ENCODE measurements at regions not wholly inside any gene's neighbourhood (a gene's known extent, or its start where the extent isn't known, plus 50 kb on each side); places are given as distances from the start of the nearest gene placed in this dataset.

DNA sequence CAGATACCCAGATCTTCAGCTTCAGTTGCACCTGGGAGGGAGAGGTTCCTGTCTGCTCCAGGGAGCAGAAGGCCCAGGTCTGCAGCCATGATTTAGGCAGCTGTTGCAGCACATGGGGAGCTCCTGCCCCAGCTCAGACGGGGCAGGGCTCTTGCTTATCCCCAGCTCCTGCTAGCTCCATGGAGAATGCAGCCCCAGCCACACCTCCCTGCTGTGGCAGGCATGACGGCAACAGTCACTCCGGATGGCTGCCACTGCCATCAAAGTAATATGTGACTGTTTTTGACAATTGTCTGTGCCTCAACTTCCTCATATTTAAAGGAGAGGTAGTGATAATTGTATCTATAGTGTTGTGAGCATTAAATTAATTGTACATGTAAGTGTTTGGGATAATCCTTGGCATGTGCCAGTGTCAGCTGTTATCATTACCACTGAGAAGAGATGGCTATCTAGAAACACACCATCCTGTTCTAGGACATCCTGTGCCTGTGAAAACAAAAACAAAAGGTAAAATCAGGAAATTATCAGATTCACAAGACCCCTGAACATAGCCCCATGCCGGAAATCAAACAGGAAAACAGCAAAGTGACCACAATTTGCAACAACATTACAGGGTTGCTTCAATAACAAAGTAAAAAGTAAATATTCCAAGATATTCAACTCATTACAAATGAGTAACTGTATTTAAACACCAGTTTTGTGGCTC, 1048.8 kb upstream of the ACO1 start:
- DNase-seq (ENCODE audit: low spot score): no peak
- Mint-ChIP-seq H3K4me3 (no peak overlapping the region), H3K36me3 (no peaks in the 10 kb centered on the region), H3K27ac (no peak overlapping the region), H3K4me1 (ENCODE audit: low read depth in 2 of 2) (peaks cover 3 to 4% of the 10 kb centered on the region in 2 donors), H3K9me3 (no peaks in the 10 kb centered on the region), H3K27me3 (no peaks in the 10 kb centered on the region)
- ATAC-seq: no peak

DNA sequence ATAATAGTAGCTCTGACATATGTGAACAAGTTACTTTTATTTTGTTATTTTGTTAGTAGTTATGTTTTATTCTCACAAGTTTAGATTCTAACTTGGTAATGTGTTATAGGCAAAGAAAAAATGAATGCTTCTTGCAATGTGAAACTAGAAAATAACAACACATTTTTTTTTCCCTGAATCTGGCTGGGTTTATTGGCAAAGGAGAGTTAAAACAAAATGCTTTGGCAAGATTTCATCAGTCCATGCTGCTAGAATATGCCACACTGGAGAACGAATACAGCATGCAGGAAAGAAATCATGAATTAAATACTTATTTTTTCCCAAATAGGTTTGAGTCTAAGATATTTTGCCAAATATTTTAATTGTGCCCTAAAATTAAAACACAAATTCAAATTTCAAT, 1048.1 kb upstream of the ACO1 start:
- H3K27ac Mint-ChIP-seq: no peak overlapping the region
- H3K27me3 Mint-ChIP-seq: no peaks in the 10 kb centered on the region
- no peaks in the 10 kb centered on the region for H3K36me3 Mint-ChIP-seq
- H3K4me1 Mint-ChIP-seq (ENCODE audit: low read depth in 2 of 2): peaks cover 3 to 4% of the 10 kb centered on the region in 2 donors
- no peak for ATAC-seq
- H3K9me3 Mint-ChIP-seq: no peaks in the 10 kb centered on the region
- no peak overlapping the region for H3K4me3 Mint-ChIP-seq
- no peak for DNase-seq (ENCODE audit: low spot score)

DNA sequence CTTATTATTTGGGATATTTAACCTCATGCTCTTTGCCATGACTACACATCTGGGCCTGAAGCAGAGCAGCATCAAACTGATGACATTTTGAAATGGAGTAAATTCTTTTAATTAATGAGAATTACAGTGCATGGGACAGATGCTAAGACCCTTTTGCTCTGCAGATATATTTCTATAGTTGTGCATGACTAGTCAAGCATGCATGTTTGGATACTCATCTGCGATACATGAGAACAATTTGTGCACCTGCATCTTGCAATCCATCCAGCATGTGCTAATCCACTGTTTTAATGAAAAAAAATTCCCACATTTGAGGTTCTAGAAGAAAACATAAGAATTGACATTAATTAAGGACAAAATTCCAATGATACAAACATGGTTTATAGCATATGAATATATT, 1047.6 kb upstream of the ACO1 start:
- Mint-ChIP-seq H3K27me3 (no peaks in the 10 kb centered on the region), H3K4me3 (no peak overlapping the region), H3K4me1 (ENCODE audit: low read depth in 2 of 2) (peaks cover 3 to 4% of the 10 kb centered on the region in 2 donors), H3K9me3 (no peaks in the 10 kb centered on the region), H3K27ac (no peak overlapping the region), H3K36me3 (no peaks in the 10 kb centered on the region)
- ATAC-seq: no peak
- DNase-seq (ENCODE audit: low spot score): no peak

DNA sequence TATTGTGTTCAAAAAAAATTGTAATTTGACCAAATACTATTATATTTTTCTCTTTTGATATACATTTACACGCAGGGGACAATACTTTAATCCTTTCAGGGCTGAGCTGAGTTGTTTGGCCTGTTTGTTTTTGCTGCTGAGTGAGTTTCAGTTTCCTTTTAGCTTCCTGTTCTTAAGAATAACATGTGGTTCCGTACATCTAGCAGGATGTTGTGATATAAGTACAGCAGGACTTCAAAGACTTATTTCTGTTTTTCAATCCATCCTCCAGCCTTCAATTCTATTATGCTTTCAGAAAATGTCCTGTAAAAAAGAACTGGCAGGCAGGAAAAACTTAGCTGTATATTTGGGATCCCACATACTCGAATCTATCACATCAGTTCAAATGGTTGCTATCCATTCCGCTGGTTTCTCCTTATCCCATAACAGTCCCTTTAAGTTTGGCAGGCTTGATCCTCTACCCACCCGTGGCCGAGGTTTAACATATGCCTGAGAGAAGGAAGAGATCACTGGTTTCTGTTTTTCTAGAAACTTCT, 1037.3 kb upstream of the ACO1 start:
- Mint-ChIP-seq H3K27ac (peak overlapping the region; percentile 90 to 92), H3K36me3 (peaks cover 7% of the 10 kb centered on the region), H3K27me3 (no peaks in the 10 kb centered on the region), H3K4me3 (peak overlapping the region; percentile 81), H3K9me3 (no peaks in the 10 kb centered on the region), H3K4me1 (ENCODE audit: low read depth in 2 of 2) (peaks cover 8 to 16% of the 10 kb centered on the region in 2 donors)
- DNase-seq (ENCODE audit: low spot score) (no peak), ATAC-seq (peak; percentile 79 to 82)

DNA sequence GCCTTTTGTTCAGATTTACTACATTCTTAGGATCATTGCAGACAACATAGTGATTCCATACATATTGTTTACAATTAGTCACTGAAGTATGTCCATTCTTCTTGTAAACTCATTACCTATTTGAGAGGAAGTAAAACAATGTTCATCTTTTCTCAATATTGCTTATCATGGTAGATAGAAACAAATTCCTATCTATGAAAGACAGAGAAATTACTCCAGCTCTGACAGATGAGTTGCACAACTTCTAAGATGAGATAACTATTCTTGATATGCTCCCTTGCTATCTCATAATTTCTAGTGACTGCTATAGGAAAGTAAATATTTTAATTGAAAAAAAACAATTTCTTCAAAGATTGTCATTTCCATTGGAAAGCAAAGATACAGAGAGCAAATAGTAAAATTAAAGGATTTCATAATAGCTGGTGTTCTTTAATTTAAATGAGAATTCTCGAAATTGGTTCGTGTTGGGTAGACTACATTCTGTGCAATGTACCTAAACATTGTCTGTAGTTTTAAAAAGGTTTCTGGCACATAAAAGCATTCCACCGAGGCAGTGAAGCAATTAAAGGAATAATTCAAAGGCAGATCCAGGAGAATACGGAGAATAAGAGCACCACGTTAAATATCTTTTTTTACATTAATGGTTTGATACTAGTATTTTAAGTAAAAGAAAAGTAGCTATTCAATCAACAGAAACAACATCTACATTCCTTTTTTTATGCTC, 1029.1 kb upstream of the ACO1 start:
- no peaks in the 10 kb centered on the region for H3K36me3 Mint-ChIP-seq
- H3K4me1 Mint-ChIP-seq (ENCODE audit: low read depth in 2 of 2): no peaks in the 10 kb centered on the region
- H3K27ac Mint-ChIP-seq: no peak overlapping the region
- DNase-seq (ENCODE audit: low spot score) (no peak), ATAC-seq (no peak)
- H3K27me3 Mint-ChIP-seq: peaks cover 0 to 2% of the 10 kb centered on the region in 2 donors
- H3K4me3 Mint-ChIP-seq: no peak overlapping the region
- no peaks in the 10 kb centered on the region for H3K9me3 Mint-ChIP-seq

DNA sequence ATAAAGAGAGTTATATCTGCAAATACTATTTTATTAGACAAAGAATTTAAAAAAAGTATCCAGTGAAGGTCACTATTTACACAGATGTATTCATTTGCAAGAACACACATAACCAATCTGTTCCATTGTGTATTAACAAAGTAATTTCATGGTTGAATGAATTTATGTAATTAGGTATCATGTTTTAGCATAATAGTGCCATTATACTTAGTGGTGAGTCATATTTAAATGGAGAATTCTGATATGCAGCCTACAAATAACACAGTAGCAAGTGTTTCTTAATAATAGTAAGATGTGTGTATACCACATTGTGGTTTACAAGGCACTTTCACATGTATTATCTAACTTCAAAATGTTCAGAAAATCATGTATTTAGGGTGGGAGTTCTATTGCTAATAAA, 1028.5 kb upstream of the ACO1 start:
- DNase-seq (ENCODE audit: low spot score): no peak
- no peaks in the 10 kb centered on the region for H3K4me1 Mint-ChIP-seq (ENCODE audit: low read depth in 2 of 2)

DNA sequence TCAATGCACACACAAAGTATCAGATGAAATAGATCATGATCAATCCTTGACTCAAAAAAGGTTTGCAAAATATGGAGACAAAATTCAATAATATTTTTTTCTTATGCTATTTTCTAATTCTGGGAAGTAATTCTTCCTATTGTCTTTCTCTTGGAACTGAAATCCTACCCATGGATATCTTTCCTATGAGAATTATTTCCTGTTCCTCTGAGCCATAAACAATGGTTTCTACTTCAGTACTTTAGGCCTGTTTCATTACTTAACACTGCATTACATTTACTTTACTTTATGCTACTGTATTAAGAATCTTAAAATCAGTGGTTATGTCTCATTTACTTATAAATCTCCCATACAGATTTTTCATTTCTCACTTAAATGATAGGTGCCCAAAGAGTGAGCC, 1025.4 kb upstream of the ACO1 start:
- Mint-ChIP-seq H3K9me3 (no peaks in the 10 kb centered on the region), H3K36me3 (no peaks in the 10 kb centered on the region), H3K4me1 (ENCODE audit: low read depth in 2 of 2) (no peaks in the 10 kb centered on the region), H3K27ac (no peak overlapping the region), H3K4me3 (no peak overlapping the region), H3K27me3 (peaks cover 0 to 2% of the 10 kb centered on the region in 2 donors)
- no peak for ATAC-seq
- DNase-seq (ENCODE audit: low spot score): no peak

More for the DNA sequence above, 1028.5 kb upstream of the ACO1 start:
- Mint-ChIP-seq H3K27me3 (peaks cover 0 to 2% of the 10 kb centered on the region in 2 donors), H3K36me3 (no peaks in the 10 kb centered on the region), H3K4me3 (no peak overlapping the region), H3K9me3 (no peaks in the 10 kb centered on the region), H3K27ac (no peak overlapping the region)
- ATAC-seq: no peak

DNA sequence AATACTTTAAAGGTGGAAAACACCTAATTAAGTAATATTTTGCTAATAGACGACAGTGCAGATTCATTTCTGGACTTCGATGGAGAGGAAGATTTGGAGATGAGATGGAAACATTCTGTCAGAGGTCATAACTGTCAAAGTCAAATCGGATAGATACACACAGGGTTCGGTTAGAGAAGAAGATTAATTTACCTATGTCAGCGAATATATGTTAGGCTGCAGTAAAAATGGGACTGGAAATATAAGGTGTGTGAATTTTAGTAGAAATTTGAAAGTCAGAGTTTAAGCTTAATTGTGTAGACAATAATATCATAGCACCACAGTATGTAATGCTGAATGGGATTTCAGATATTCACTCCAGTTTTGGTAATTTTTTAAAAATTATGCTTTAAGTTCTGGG, 1020.3 kb upstream of the ACO1 start:
- Mint-ChIP-seq H3K36me3 (no peaks in the 10 kb centered on the region), H3K4me3 (no peak overlapping the region), H3K27me3 (no peaks in the 10 kb centered on the region), H3K9me3 (no peaks in the 10 kb centered on the region), H3K4me1 (ENCODE audit: low read depth in 2 of 2) (no peaks in the 10 kb centered on the region), H3K27ac (no peak overlapping the region)
- DNase-seq (ENCODE audit: low spot score) (no peak), ATAC-seq (no peak)

DNA sequence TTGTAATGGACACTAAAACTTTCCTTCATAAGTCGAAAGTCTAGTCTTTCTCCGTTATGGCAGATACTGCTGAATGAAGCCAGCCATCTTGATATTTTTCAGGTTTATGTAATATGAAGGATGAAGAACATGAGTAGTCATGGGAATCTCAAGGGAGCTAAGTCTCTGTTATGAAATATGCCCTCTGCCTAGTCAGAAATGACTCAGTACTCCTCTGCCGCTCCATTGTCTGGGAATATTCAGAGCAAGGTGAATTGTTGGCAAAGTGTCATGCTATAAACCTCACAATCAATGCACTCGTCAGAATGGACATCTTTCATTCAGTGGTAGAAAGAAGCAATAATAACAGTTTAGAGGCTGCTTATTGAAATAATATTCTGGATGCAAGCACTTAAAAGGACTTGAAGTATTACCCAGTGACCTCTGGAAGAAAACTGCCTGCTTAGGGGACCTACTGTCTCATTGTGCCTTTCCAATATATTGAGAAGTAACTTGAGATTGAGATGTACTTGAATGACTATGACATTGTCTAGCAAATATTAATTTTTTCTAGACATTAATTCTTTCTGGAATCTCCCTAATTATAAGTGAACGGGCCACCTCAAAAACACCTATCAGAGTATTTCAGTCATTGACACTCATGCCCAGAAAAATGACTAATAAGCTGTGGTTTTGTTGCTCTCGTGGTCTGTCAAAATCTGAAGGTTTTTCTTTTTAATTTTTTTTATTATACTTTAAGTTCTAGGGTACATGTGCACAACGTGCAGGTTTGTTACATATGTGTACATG, 1011.5 kb upstream of the ACO1 start:
- ATAC-seq (no peak), DNase-seq (ENCODE audit: low spot score) (no peak)
- peaks cover 2% of the 10 kb centered on the region for H3K9me3 Mint-ChIP-seq
- H3K27me3 Mint-ChIP-seq: no peaks in the 10 kb centered on the region
- no peak overlapping the region for H3K27ac Mint-ChIP-seq
- no peaks in the 10 kb centered on the region for H3K36me3 Mint-ChIP-seq
- H3K4me1 Mint-ChIP-seq (ENCODE audit: low read depth in 2 of 2): no peaks in the 10 kb centered on the region
- H3K4me3 Mint-ChIP-seq: no peak overlapping the region

DNA sequence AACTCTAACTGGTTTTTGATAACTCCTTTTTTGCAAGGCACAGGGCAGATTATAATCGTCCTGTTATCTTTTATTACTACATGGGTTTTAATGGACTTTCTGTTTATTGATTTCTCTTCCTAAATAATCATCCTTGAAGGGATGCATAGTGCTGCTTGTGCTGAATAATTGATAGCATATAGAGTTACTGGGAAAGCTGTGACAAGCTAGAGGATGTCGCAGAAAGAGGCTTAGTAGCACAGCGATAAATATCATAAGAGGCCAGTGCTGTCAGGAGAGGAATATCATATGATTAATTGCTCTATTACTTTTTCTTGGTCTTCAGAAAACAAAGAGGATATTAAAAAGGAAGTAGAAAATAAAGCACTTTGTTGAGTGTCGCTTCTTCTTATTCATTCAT, 1007.1 kb upstream of the ACO1 start:
- no peaks in the 10 kb centered on the region for H3K36me3 Mint-ChIP-seq
- H3K27ac Mint-ChIP-seq: no peak overlapping the region
- H3K27me3 Mint-ChIP-seq: no peaks in the 10 kb centered on the region
- no peak overlapping the region for H3K4me3 Mint-ChIP-seq
- no peak for ATAC-seq
- H3K9me3 Mint-ChIP-seq: peaks cover 6% of the 10 kb centered on the region
- no peaks in the 10 kb centered on the region for H3K4me1 Mint-ChIP-seq (ENCODE audit: low read depth in 2 of 2)
- DNase-seq (ENCODE audit: low spot score): no peak

DNA sequence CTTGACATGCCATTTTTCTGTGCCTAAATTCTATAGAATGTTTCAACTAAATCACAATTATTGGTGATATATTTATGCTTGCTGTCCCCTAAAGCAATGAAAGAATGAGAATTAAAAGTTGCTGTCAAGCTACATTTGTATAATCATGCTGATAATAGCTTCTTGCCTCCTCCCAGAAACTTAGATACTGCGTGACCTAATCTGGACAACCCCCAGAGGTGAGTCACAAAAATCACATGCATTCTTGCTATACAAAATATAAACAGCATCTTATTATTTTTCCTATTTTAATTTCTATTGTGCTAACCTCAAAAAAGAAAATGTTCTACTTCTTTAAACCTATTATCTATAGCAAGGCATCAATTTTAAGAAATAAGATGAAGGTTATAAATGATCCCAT, 995.8 kb upstream of the ACO1 start:
- Mint-ChIP-seq H3K4me3 (no peak overlapping the region), H3K36me3 (no peaks in the 10 kb centered on the region), H3K27me3 (no peaks in the 10 kb centered on the region), H3K4me1 (ENCODE audit: low read depth in 2 of 2) (peaks cover 0 to 2% of the 10 kb centered on the region in 2 donors), H3K9me3 (peaks cover 3% of the 10 kb centered on the region), H3K27ac (no peak overlapping the region)
- DNase-seq (ENCODE audit: low spot score) (no peak), ATAC-seq (no peak)

DNA sequence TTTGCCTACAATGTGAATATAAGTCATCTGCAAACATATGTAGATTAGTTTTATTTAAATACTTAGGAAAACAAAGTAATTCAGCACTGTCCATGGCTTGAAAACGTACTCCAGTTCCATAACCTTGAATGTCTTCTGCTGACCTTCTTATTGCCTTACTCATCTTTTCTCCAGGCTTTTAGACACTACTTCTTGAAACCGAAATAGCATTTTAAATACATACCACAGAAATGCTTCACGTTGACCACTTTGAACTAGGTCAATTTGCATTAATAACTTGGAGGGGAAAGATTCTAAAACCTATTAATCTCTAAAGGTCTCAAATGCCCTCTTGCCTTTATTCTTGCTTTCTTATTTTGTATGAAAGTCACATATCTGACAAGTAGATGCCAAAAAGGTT, 995.4 kb upstream of the ACO1 start:
- Mint-ChIP-seq H3K27ac (no peak overlapping the region), H3K36me3 (no peaks in the 10 kb centered on the region), H3K9me3 (peaks cover 3% of the 10 kb centered on the region), H3K4me1 (ENCODE audit: low read depth in 2 of 2) (peaks cover 0 to 2% of the 10 kb centered on the region in 2 donors), H3K4me3 (no peak overlapping the region), H3K27me3 (no peaks in the 10 kb centered on the region)
- no peak for ATAC-seq
- no peak for DNase-seq (ENCODE audit: low spot score)

DNA sequence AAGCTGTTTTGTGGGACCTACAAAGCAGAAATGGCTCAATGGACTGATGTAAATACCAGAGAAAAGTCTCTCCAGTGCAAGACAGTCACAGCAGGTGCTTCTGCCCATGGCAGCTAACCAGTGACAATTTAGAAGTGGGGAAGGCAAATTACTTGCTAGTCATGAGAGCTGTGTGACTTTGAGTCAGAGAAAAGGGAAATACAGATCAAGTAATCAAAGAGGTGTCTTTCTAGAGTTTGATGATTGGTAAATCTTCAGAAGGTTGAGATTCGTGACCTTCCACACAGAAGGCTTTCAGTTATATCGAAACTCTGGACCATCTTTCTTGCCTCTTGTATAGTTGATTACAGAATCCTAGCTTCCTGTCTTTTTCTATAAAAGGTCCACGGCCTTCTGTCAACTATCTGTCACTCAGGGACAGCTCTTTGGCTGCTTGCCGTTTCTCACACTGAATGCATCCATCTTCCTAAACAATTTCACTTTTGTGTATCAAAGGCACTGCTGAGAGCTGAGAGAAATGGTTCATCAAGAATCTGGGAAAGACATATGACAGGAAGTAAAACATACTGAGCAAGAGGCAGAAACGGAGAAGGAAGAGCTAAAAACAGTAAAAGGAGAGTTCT, 993.9 kb upstream of the ACO1 start:
- H3K36me3 Mint-ChIP-seq: no peaks in the 10 kb centered on the region
- ATAC-seq: no peak
- H3K27ac Mint-ChIP-seq: no peak overlapping the region
- no peak for DNase-seq (ENCODE audit: low spot score)
- peaks cover 3% of the 10 kb centered on the region for H3K9me3 Mint-ChIP-seq
- no peak overlapping the region for H3K4me3 Mint-ChIP-seq
- H3K4me1 Mint-ChIP-seq (ENCODE audit: low read depth in 2 of 2): peaks cover 0 to 2% of the 10 kb centered on the region in 2 donors
- H3K27me3 Mint-ChIP-seq: no peaks in the 10 kb centered on the region

Measured in natural killer cell treated with Interleukin-12 subunit alpha and Interleukin-12 subunit beta and Interleukin-15 and Interleukin-18, amount 100 ng/mL, for 72 hours (primary cell).